GM12874 (cell line): ENCODE measurements at regions not wholly inside any gene's neighbourhood (a gene's known extent, or its start where the extent isn't known, plus 50 kb on each side); places are given as distances from the start of the nearest gene placed in this dataset.

Experiments
- TF ChIP-seq, protein P1 (sequence below): IDR thresholded peaks from 2 replicates; pipeline ENCODE4 v1.5.1; 2011; ENCODE audit warnings: low read depth, mild to moderate bottlenecking, control low read depth, low read length, moderate library complexity; ENCODE audit not compliant: insufficient read depth

DNA sequence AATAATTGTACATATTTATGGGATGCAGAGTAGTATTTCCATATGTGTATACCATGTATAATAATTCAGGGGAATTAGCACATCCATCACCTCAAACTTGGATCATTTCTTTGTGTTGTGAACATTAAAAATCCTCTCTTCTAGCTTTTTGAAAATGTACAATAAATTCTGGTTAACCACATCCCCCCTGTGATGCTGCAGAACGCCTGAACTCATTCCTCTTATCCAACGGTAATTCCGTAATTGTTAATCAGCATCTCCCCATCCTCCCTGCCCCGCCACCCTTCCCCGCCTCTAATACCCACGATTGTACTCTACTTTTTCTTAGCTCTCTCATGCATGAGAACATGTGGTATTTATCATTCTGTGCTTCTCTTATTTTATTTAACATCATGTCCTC is 127.7 kb upstream of the ANKRD55 start:
- TF ChIP-seq, protein P1, sequence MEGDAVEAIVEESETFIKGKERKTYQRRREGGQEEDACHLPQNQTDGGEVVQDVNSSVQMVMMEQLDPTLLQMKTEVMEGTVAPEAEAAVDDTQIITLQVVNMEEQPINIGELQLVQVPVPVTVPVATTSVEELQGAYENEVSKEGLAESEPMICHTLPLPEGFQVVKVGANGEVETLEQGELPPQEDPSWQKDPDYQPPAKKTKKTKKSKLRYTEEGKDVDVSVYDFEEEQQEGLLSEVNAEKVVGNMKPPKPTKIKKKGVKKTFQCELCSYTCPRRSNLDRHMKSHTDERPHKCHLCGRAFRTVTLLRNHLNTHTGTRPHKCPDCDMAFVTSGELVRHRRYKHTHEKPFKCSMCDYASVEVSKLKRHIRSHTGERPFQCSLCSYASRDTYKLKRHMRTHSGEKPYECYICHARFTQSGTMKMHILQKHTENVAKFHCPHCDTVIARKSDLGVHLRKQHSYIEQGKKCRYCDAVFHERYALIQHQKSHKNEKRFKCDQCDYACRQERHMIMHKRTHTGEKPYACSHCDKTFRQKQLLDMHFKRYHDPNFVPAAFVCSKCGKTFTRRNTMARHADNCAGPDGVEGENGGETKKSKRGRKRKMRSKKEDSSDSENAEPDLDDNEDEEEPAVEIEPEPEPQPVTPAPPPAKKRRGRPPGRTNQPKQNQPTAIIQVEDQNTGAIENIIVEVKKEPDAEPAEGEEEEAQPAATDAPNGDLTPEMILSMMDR = no peak

DNA sequence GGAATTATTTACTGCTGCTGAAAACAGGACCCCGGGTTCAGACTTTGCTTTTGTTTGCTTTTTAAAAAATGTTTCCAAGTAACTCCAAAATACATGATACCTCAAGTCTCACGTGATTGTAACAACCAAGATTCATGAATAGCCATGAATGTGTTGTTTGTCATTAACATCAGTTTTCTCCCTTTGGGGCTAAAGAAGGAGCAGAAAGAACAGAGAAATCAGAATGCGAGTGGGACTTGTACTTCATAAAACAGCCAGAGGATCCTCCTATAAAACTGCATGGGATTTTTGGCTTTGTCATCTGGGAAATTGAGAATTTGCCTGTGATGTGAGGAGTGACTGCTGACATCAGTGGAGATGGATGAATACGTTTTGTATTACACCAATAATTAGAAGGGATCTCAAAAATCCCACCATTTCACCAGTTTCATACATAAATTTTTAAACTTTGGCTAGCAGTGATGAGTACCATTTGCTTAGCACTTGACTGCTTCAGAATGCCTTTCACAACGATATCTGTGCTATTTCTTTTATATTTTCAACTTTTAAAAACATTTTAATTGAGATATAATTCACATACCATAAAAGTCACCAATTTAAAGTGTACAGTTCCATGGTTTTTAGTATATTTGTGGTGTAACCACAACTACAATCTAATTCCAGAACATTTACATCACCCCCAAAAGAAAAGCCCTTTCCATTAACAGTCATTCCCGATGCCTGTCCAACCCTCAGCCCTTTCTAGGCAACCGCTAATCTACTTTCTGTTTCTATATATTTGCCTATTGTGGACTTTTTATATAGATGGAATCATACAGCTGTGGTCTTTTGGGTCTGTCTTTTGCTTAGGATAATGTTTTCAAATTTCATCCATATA is 126.9 kb upstream of the ANKRD55 start:
- TF ChIP-seq, protein P1 = no peak

DNA sequence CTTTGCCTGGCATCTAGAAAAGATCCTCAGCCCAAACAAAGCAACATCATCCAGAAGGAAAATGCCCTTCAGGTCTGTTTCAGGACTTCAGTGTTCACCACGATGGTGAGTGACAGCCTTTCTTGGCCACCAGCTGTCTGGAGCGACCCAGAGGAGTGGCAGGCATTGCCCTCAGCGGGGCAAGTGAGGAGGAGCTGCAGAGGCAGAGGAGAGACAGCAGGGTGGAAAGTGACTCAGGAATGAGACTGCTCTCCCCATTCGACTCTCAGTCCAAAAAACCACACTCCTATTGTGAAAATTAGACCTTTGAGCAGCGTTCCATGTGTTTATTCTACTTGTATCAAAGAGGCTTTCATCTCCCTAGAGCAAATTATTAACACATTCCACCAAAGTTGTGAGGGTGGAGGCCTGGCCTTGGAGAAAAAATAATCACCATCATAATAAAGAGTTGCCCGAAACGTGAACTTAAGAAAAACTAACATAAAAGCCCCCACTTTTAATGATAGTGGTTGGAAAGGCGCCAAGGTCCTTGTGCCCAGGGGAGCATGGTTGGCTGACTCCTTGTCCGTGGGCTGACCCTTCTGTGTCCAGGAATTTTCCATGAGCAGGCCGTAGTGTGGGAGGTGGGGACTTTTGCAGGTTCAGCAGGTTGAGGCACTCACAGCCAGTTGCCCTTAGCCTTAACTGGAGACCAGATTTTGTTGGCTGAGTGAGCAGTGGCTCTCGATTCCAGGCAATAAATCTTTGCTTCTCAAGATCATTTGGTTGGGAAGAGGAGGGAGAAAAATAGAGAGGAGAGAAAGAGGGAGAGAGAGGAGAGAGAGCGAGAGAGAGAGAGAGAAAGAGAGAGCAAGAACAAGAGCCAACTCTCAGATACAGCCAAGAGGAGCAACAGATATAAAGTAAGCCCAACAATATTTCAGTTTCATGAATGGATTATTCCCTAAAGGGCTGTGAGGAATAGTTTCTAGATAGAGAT is 125.9 kb upstream of the ANKRD55 start:
- TF ChIP-seq, protein P1 = no peak

DNA sequence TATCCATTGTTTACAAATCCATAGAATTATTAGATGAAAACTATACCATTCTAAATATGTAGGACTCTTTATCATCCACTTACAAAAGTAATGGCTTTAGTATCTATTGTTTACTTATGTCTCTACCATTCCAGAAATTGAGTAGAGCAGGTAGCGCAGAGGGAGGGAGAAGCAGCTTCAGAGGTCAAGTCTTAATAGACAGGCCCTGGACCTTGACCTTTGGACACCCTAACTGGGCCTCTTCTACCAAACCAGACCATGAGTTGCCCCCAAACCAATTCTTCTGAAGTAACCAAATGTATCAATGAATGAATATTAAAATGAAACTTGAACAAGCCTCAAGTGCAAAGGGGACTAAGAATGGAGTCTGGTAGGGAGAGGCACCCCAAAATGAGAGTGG is 124.9 kb upstream of the ANKRD55 start:
- TF ChIP-seq, protein P1 = no peak

DNA sequence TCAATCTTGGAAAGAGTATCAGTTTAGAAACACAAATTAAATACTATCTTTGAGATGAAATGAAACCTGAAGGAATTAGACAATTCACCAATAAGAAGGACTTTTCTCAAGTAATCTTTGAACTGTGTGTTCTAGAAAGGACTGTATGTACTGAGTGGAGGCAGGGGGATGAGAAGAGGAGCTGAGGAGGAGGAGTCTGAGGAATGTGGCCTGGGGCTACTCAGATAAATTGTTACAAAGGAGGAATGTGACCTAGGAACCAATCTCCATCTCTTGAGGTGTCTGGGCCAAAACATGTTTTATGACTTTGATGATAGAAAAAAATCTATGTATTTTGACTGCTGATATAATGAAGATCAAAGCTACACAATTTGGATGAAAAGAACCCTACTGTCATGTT is 124.3 kb upstream of the ANKRD55 start:
- TF ChIP-seq, protein P1 = no peak

DNA sequence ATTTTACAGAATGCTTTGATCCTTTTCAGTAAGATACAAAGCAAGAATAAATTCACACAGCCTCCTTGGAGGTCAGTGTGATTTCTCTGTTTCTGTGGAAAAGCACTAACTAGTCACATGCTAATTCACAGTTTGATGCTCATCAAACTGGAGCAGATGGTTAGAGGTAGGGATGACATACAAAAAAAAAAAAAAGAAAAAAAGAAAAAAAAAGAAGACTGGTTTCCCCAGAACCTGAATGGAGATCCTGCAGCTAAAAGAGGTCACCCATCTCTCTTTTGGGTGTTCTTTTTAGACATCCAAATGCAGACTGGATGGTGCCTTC is 123.7 kb upstream of the ANKRD55 start:
- TF ChIP-seq, protein P1 = no peak

DNA sequence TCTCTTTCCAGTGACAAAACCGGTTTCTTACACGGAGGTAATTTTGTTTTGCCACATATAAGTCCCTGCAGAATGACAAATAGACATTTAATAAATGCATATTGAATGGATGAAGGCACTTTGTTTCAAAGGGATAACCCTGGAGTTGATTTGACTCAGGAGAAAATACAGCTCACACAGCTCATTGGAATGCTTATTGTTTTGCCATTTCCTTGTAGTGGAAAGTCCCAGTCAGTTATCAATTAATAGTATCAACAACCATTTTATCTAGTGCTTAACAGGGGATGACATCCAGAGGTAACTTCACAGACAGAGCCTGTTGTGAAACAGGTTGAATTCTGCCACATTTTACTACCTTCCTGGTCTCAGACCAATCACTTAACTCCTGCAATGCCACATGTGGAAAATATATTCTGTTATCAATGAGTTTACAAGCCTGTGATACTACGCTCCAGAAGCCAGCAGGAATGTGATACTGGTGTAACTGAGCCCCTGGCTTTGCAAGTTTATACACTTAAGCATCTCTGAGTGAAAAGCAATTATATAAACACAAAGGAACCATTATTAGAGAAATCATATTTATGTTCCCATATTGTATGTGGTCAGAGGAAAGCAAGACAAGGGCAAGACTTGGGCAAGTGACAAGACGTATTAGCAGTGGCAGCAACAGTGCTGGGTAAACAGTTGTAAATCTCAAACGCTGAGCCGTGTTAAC is 123.1 kb upstream of the ANKRD55 start:
- TF ChIP-seq, protein P1 = no peak
